GM23248 (cell line): ENCODE measurements at regions not wholly inside any gene's neighbourhood (a gene's known extent, or its start where the extent isn't known, plus 50 kb on each side); places are given as distances from the start of the nearest gene placed in this dataset.

ENCODE experiments used
- DNase-seq: peaks from one replicate; pipeline ENCODE4 v3.0.0-alpha.2; 2015
- H2AFZ ChIP-seq: fragments of 200-600 bp; sonication (generic); 2 replicates; pipeline ENCODE4 v1.6.1; 2016; ENCODE audit warnings: antibody characterized with exemption
- H3F3A ChIP-seq: fragments of 200-600 bp; sonication (generic); 2 replicates; pipeline ENCODE4 v1.6.1; 2016; ENCODE audit warnings: mild to moderate bottlenecking, antibody characterized with exemption, mixed run types; ENCODE audit not compliant: insufficient read depth
- H3K27ac ChIP-seq: fragments of 200-600 bp; sonication (generic); 2 replicates; pipeline ENCODE4 v1.5.1; 2016; ENCODE audit warnings: mild to moderate bottlenecking
- H3K27me3 ChIP-seq: fragments of 200-600 bp; sonication (generic); replicated peaks from 2 replicates; pipeline ENCODE4 v1.6.1; 2016; ENCODE audit warnings: mild to moderate bottlenecking; ENCODE audit not compliant: insufficient read depth
- H3K36me3 ChIP-seq: fragments of 200-600 bp; sonication (generic); 2 replicates; pipeline ENCODE4 v1.6.1; 2016; ENCODE audit warnings: low read depth, mild to moderate bottlenecking
- H3K4me1 ChIP-seq: fragments of 200-600 bp; sonication (generic); 2 replicates; pipeline ENCODE4 v1.6.1; 2016; ENCODE audit warnings: mild to moderate bottlenecking; ENCODE audit not compliant: insufficient read depth
- H3K4me2 ChIP-seq: fragments of 200-600 bp; sonication (generic); one replicate; pipeline ENCODE4 v1.6.1; 2016; ENCODE audit warnings: mild to moderate bottlenecking; ENCODE audit not compliant: unreplicated experiment
- H3K4me3 ChIP-seq: fragments of 200-600 bp; sonication (generic); 2 replicates; pipeline ENCODE4 v1.5.1; 2016; ENCODE audit warnings: mild to moderate bottlenecking
- H3K79me2 ChIP-seq: fragments of 200-600 bp; sonication (generic); 2 replicates; pipeline ENCODE4 v1.6.1; 2016; ENCODE audit warnings: mild to moderate bottlenecking; ENCODE audit not compliant: insufficient read depth
- H3K9ac ChIP-seq: fragments of 200-600 bp; sonication (generic); 2 replicates; pipeline ENCODE4 v1.6.1; 2016; ENCODE audit warnings: mild to moderate bottlenecking
- H3K9me2 ChIP-seq: fragments of 200-600 bp; sonication (generic); 2 replicates; pipeline ENCODE4 v1.6.1; 2016; ENCODE audit warnings: mixed run types, mild to moderate bottlenecking, moderate library complexity; ENCODE audit not compliant: insufficient read depth
- H3K9me3 ChIP-seq: fragments of 200-600 bp; sonication (generic); one replicate; pipeline ENCODE4 v1.6.1; 2017; ENCODE audit warnings: low read depth
- H4K20me1 ChIP-seq: fragments of 200-600 bp; sonication (generic); 2 replicates; pipeline ENCODE4 v1.6.0; 2016; ENCODE audit not compliant: insufficient read depth
- EZH2 ChIP-seq: fragments of 200-600 bp; sonication (generic); IDR thresholded peaks from 2 replicates; pipeline ENCODE4 v1.6.1; 2018; ENCODE audit warnings: antibody characterized with exemption, mild to moderate bottlenecking; ENCODE audit not compliant: insufficient read depth, poor library complexity, severe bottlenecking
- EZH2phosphoT487 ChIP-seq: fragments of 200-600 bp; sonication (generic); IDR thresholded peaks from 2 replicates; pipeline ENCODE4 v1.6.1; 2018; ENCODE audit warnings: antibody characterized with exemption, moderate library complexity, mild to moderate bottlenecking, low read depth; ENCODE audit not compliant: insufficient read depth
- WGBS, 2 experiments: methylation state at CpG; one replicate each; pipeline ENCODE4 v1.1.6; 2015 to 2017; ENCODE audit warnings: low lambda C conversion rate in 2 of 2, low coverage in 1 of 2; ENCODE audit errors: missing lambda C conversion rate in 2 of 2; 5-methylcytosine and 5-hydroxymethylcytosine counted together
- in situ Hi-C: fragments of 300-500 bp; cut with MboI; formaldehyde crosslinking; loops from 2 replicates; pipeline ENCODE4 v1.15.0; 2020

- in situ Hi-C loops, result no loop called here
- H4K20me1 ChIP-seq, result no peaks in the 10 kb centered on the region
- H3K9me3 ChIP-seq, result no peaks in the 10 kb centered on the region
- 44 to 49% methylated on average over 7 of the region's 7 CpGs for WGBS, 2 experiments
- no peaks in the 10 kb centered on the region for H3K79me2 ChIP-seq
- TF ChIP-seq EZH2 (no peak), EZH2phosphoT487 (no peak)
- H3K27ac ChIP-seq, result no peak overlapping the region
- no peak overlapping the region for H3K4me2 ChIP-seq
- H3K4me3 ChIP-seq, result no peak overlapping the region
- H3F3A ChIP-seq, result no peaks in the 10 kb centered on the region
- H3K4me1 ChIP-seq, result no peaks in the 10 kb centered on the region
- no peaks in the 10 kb centered on the region for H3K36me3 ChIP-seq
- DNase-seq, result no peak
- no peak overlapping the region for H2AFZ ChIP-seq
- peaks cover 6% of the 10 kb centered on the region; the same call in 1 of the 2 replicates for H3K27me3 ChIP-seq
- H3K9me2 ChIP-seq, result no peaks in the 10 kb centered on the region
- no peak overlapping the region for H3K9ac ChIP-seq
Observed at GRCh38 chr7:25907214-25907613, 244.8 kb upstream of the NFE2L3 start.

GRCh38 chr7:25907731-25908130 is 244.3 kb upstream of the NFE2L3 start:
- no peak for TF ChIP-seq EZH2phosphoT487
- no peak for TF ChIP-seq EZH2
- Histone ChIP-seq H3K27ac (no peak overlapping the region), H3K36me3 (no peaks in the 10 kb centered on the region), H3K27me3 (peaks cover 6% of the 10 kb centered on the region; the same call in 1 of the 2 replicates), H3K9me2 (no peaks in the 10 kb centered on the region), H3K4me2 (no peak overlapping the region), H3K4me3 (no peak overlapping the region), H3K9me3 (no peaks in the 10 kb centered on the region), H2AFZ (no peak overlapping the region), H3K4me1 (no peaks in the 10 kb centered on the region), H4K20me1 (no peaks in the 10 kb centered on the region), H3K9ac (no peak overlapping the region), H3F3A (no peaks in the 10 kb centered on the region), H3K79me2 (no peaks in the 10 kb centered on the region)
- in situ Hi-C loops, result no loop called here
- 2 to 7% methylated on average over 5 of the region's 5 CpGs for WGBS, 2 experiments
- DNase-seq, result no peak

- no peak overlapping the region for H3K9ac ChIP-seq
- TF ChIP-seq EZH2phosphoT487 (no peak), EZH2 (no peak)
- H3K36me3 ChIP-seq, result no peaks in the 10 kb centered on the region
- no peaks in the 10 kb centered on the region for H4K20me1 ChIP-seq
- H3K4me2 ChIP-seq, result no peak overlapping the region
- DNase-seq, result no peak
- no peaks in the 10 kb centered on the region for H3K9me3 ChIP-seq
- H3K9me2 ChIP-seq, result no peaks in the 10 kb centered on the region
- H2AFZ ChIP-seq, result no peak overlapping the region
- H3K4me3 ChIP-seq, result no peak overlapping the region
- in situ Hi-C loops, result no loop called here
- H3F3A ChIP-seq, result no peaks in the 10 kb centered on the region
- no peak overlapping the region for H3K27ac ChIP-seq
- H3K79me2 ChIP-seq, result no peaks in the 10 kb centered on the region
- H3K27me3 ChIP-seq, result peaks cover 6% of the 10 kb centered on the region; the same call in 1 of the 2 replicates
- H3K4me1 ChIP-seq, result no peaks in the 10 kb centered on the region
- 79 to 80% methylated on average over 1 of the region's 1 CpG for WGBS, 2 experiments
Observed at GRCh38 chr7:25908154-25908949, 243.6 kb upstream of the NFE2L3 start.

GRCh38 chr7:25911738-25912607 is 240.0 kb upstream of the NFE2L3 start:
- DNase-seq, result no peak
- Histone ChIP-seq H3K4me3 (no peak overlapping the region), H2AFZ (no peak overlapping the region), H3K9me2 (no peaks in the 10 kb centered on the region), H3K79me2 (no peaks in the 10 kb centered on the region), H3F3A (no peaks in the 10 kb centered on the region), H3K9me3 (no peaks in the 10 kb centered on the region), H3K36me3 (no peaks in the 10 kb centered on the region), H3K4me2 (no peak overlapping the region), H3K9ac (no peak overlapping the region), H4K20me1 (no peaks in the 10 kb centered on the region), H3K4me1 (no peaks in the 10 kb centered on the region), H3K27ac (no peak overlapping the region), H3K27me3 (no peaks in the 10 kb centered on the region; the same call in 1 of the 2 replicates)
- 38 to 40% methylated on average over 7 of the region's 7 CpGs for WGBS, 2 experiments
- no peak for TF ChIP-seq EZH2phosphoT487
- TF ChIP-seq EZH2, result no peak
- in situ Hi-C loops, result no loop called here
